ENCODE measurements at regions not wholly inside any gene's neighbourhood (a gene's known extent, or its start where the extent isn't known, plus 50 kb on each side); places are given as distances from the start of the nearest gene placed in this dataset.

- TF ChIP-seq CTCF (IDR thresholded peaks at IDR 0.05; ENCODE audit: insufficient read depth, low read length), result no peak
- no peak for TF ChIP-seq POLR2AphosphoS5 (IDR thresholded peaks at IDR 0.05; ENCODE audit: low read depth)
Observed at GRCh38 chr15:89421219-89421618, 75.2 kb downstream of the RHCG start.

Measured in HL-60 (cell line).